GM19468 (cell line): ENCODE measurements at regions not wholly inside any gene's neighbourhood (a gene's known extent, or its start where the extent isn't known, plus 50 kb on each side); places are given as distances from the start of the nearest gene placed in this dataset.

Experiments used
- ATAC-seq: cut with Tn5 transposase; IDR thresholded peaks from one replicate; pipeline ENCODE4 v1.9.1; 2021; ENCODE audit warnings: mild to moderate bottlenecking, moderate library complexity, moderate number of reproducible peaks; ENCODE audit not compliant: unreplicated experiment; ENCODE audit errors: extremely low read depth

DNA sequence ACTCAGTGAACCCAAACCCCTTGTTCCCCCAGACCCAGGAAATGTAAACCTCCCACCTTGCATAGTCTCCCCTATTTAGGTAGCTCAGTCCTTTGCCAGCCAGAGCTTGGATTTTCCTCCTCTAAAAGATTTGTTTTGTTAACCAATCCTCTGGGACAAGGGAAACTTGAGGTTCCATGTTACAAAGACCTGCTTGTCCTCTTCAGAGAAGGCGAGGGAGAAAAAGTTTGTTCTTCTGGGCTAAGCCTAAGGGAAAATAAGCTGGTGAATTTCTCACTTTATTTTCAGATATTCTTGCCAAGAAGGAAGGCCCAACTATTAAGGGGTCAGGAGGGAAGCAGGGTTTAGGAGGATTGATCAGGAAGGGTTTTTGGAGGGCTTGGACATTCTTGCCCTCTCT lies 136.1 kb upstream of the PROK2 start:
- ATAC-seq, result no peak

DNA sequence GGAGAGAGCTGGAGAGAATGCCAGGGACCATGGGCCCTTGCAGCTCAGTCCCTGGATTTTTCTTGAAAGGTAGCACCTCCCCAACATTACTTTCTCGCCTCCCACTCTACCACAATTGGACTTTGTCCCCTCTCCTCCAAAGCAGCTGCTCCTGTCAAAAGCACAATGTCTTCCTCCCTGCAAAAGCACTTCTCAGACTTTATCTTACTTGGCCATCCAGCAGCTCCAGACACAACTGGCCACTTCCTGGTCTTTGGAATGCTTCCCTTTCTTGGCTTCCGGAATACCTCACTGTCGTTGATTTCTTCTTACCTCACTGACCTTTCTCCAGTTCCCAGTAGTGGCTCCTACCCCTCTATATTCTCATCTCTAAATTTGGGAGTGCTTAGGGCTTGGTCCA lies 134.6 kb upstream of the PROK2 start:
- ATAC-seq, result no peak

DNA sequence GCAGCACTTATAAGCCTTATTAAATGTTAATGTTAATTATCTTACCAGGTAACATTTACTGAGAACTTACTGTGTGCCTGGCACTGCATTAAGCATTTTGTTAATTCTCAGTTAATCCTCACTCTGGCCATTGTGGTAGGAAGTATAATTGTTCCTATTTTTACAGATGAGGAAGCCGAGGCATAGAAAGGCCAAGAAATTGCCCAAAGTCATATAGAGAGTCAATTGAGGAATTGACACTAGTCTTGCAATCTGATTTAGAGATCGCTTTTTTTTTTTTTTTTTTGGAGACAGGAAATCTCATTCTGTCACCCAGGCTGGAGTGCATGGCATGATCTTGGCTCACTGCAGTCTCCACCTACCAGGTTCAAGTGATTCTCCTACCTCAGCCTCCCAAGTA lies 132.6 kb upstream of the PROK2 start:
- ATAC-seq, result no peak

DNA sequence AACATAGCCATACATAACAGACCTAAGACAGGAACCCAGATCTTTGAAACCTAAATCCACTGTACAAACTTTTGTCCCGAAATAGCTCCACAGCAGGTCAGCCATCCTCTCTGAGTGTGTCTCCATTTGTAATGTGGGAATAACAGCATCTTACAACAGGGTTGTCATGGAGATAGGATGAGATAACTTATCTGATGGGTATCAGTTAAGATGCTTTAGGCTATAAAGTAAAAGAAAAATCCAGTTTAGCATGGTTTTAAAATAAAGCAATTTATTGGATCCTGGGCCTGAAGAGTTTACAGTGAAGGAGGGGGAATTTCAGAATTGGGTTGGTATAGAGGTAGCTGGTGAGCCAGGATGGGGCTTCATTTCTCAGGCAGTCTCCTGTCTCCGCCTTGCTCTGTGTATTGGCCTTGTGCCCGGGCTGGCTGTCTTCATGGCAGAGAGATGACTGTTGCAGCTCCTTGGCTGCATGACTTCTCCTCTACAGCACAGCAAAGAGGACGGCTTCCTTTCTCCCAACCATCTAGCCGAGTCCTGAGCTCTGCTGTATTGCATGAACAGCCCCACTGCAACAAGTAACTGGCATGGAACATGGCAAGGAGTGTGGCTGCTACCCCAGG lies 131.9 kb upstream of the PROK2 start:
- ATAC-seq, result no peak

DNA sequence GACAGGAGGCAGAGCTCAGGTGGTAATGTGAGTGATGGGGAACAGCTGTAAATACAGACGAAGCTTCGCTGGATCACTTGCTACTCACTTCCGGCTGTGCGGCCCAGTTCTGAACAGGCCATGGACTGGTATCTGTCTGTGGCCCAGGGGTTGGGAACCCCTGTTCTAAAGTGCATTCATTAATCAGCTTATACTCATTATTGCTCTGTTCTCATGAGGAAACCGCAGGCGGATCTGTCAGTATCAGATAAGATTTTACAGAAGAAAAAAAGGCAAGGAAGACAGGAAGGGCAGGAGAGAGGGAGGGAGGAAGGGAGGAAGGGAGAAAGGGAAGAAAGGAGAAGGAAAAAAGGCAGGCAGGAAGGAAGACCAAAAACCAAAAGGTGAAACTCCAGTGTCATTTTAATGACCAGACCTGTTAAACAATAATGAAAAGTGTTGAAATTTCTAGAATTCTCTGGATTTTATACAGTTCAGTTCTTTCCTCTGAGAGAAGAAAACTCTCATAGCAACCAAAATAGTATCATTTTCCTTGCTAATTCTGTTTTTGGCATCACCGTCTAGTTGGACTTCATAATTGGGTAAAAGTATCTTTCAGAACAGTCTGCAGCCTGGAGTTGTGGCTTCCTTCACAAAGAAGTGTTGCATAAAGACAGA lies 128.0 kb upstream of the PROK2 start:
- no peak for ATAC-seq

DNA sequence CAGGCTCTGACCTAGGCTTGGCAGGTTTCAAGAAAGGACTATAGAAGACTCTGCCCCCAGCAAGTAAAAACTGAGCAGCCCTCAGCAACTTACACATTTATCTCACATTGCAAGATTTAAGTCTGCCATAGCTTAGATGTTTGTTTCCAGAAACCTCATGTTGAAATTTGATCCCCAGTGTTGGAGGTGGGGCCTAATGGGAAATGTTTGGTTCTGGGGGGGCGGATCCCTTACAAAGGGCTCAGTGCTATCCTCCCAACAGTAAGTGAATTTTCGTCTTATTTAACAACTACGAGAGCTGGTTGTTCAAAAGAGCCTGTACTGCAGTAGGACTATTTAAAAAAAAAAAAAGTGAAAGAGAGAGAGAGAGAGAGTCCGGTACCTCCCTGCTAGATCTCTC lies 125.2 kb upstream of the PROK2 start:
- no peak for ATAC-seq

DNA sequence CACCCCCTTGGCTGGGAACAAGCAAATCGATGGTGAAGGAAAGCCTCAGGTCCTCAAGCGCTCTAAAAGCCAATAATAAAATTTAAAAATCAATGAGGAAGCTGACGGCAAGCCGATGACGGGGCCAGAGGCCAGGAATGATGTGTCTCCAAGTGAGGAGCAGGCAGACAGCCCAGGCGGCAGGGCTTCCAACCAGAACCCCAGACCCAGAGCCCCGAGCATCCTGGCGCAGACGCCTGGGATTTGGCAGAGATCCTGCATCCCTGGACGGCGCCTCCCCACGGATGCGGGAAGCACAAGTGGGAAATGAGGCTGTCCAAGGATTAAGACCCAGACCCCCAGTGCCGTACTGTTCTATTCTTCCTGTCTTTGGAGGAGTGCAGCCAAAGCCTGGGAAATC lies 123.0 kb upstream of the PROK2 start:
- ATAC-seq, result no peak

DNA sequence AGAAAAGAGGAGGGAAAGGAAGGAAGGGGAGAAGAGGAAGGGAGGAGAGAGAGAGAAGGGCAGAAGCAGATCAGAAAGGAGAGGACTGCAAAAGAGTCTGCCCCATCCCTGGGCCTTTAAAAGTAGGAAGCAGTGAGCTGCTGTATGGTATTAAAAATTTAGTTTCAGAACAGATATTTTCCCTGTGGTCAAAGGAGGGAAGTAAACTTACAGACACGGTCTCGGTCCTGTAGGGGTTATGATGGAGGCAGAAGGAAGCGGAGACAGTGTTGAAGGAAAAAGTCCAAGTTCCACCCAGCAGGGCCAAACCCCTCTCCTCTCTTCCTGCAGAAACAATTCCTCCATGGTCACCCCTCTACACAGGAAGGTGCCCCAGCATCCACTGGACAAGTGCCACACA lies 122.0 kb upstream of the PROK2 start:
- no peak for ATAC-seq

DNA sequence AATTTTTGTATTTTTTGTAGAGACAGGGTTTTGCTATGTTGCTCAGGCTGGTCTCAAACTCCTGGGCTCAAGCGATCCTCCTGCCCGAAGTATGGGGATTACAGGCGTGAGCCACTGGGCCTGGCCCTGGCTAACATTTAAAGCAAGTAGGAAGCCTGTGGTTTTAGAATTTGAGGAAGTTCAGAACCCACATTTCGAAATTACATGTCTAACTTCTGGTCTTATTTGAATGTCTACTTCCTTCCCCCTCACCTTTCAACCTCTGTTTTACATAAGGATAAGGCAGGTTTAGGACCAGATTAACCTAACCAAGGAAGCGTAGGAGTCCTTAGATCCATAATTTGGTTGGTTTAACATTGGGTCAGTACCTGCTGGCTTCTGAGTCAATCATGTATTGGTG lies 120.5 kb upstream of the PROK2 start:
- peak; percentile 66 for ATAC-seq

DNA sequence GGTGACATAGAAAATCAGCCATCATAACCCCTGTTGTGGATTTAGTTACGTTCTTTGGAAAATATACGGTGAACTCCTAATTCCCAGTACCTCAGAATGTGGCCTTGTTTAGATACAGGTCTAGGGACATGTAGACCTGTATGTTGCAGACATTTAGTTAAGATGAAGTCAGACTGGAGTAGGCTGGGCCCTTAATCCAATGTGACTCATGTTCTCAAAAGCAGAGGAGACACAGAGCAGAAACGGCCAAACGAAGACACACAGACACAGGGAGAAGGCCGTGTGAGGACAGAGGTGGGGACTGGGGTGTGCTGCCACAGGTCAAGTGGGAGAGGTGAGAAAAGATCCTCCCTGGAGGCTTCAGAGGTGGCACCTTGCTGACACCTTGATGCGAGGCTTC lies 119.0 kb upstream of the PROK2 start:
- ATAC-seq, result no peak

DNA sequence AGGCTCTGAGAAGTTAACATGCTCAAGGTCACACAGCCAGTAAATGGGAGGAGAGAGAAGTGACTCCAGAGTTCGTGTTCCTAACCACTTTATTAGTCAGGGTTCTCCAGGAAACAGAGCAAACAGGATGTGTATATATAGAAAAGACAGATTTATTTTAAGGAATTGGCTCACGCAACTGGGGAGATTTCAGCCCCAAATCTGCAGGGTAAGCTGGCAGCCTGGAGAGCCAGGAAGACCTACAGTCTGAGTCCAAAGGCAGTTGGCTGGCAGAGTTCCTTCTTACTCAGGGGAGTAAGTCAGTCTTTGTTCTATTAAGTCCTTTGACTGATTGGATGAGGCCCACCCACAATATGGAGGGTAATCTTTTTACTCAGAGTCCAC lies 118.2 kb upstream of the PROK2 start:
- no peak for ATAC-seq

DNA sequence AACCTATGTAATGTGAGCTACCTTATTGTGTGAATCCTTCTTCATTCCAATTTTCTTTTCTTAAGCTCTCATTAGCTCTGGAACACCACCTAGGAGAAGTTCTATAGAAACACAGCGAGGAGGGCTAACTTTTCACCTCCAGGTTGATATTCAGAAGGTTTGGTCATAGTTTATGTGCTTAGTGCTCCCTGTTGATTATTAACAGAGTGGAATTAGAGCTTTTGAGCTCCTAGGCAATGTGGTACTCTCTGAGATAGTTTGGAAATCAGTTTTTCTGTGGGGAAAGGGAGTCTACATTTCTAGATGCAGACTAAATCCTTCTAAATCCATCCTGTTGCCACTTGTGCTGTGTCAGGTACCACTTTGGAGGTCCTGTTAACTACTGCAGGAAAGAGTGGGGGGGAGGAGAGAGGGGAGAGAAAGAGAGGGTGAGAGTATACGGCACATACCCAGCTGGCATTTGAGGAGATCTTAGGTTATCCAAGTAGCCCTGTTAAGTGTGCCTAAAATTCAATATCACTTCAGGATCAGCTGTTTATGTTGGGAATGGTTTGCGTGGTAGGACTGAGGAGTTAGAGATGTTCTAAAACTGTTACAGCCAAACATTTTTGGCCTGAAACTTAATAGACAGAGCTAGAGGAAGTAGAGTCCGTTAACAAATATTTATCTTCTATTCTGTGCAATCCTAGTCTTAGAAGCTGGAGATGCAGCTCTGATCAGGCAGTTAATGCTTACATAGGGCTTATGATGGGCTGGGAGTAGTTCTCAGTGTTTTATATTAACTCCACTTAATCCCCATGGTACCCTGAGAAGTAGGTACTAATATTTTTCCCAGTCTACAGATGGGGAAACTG lies 117.5 kb upstream of the PROK2 start:
- no peak for ATAC-seq

DNA sequence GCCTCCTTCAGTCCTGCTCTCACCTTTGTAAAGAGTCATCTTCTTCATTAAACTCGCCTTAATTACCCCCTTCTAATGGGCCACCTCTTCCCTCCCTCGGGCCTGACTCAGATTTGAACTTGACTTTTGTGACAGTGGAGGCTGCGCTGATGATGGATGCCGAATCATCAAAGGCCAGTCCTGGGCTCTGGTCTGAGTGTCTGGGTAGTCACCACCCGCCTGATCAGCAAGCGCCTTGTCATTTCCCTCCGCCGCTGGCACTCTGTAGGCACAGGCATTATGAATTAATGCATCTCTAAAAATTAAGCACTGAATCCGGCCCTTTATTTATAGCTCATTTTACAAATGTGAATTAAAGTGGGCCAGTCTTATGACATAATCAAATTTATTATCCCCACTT lies 116.7 kb upstream of the PROK2 start:
- ATAC-seq, result no peak

DNA sequence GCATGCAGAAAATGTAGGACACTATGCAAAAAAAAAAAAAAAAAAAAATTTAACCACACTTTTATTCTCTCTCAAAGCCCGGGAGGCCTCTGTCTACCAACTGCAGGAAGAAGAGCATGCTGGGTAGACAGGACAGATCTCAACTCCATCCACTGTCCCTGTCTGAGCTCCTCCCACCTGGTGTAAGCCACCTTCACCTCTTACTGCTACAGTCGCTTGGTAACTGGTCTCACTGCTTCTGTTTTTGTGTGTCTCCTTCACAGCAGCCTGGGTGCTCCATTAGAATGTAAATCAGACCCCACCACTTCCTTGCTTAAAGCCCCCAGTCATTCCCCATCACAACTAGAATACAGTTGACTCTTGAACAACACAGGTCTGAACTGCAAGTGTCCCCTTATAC lies 115.1 kb upstream of the PROK2 start:
- no peak for ATAC-seq

DNA sequence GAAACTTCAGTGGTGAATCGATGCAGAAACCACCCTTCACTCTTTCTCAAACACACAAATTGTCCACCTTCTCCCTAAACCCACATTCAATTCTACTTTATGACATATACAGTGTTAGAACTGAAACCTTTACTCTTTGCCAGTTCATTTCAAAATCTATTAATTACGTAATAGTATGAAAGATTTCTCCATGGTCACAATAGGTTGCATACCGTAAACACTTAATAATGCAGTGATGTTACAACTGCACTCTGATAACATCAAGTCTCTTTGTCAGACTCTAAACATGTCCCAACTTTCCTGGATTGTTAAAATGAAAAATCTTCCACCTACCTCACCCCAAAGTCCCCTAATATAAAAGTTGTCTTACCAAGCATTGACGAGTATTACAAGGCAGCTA lies 111.8 kb upstream of the PROK2 start:
- ATAC-seq, result no peak

DNA sequence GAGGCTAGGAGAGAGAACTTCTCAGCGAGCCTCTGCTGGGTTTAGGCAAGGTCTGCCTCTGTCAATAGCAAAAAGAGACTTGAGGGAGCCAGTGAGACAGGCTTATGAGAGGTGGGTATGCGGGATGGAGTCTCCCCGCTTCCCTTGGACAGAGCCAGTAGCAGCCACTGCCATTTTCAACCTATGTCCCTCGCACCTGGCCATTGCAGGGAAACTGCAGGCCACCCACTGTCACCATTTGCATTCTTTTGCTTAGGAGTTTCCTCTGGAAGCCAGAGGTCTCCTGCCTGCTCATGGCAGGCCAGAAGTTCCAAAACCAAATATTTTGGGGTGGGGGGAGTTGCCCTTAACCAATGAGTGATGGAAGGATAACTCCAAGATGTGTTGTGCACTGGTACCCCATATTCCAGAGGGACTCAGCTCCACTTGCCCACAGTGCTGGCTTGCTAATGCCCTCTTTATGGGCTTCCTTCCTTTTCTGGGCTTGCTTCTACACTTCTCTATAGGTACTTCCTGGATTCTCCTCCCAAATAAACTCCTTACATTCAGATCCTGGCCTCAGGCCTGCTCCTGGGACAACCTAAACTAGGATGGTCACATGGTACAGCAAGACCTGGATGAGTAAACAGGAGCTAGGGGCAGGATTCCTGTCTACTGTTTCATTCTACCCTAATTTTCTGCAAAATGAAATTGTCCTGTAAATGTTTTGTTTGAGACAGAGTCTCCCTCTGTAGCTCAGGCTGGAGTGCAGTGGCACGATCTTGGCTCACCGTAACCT lies 108.9 kb upstream of the PROK2 start:
- no peak for ATAC-seq

DNA sequence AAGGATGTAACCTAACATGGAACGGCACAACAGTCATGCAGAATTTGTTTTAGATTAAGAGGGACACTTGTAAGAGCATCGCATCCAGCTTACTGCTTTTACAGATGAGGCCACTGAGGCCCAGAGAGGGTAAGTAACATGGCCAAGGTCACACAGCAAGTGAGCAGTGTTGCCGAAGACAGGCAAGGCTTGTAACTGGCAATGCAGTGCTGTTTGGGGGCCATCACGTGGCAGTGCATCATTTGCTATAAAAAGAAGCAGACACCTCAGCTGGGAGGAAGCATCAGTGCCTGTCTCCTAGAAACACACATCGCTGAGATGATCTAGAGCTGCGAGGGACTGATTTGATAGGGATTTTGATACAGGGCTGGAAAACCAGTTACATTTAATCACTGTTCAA lies 108.2 kb upstream of the PROK2 start:
- no peak for ATAC-seq

DNA sequence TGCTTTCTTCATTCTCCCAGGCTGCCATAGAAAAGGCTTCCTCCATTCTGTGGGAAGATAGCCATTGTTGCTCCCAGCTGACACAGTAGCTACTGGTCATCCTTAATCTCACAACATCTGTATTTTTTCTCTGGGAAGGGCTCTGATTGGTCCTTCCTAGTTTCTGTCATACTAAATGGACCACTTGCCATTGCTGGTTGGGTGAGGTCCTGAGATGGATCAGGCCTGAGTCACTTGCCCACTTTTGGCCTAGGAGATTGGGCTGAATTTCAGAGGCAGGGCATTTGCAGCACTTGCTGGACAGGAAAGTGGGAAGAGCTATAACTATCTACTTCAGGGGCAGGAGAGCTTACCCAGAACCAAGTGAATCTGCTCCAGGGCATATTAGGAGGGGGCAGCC lies 106.5 kb upstream of the PROK2 start:
- ATAC-seq, result no peak

DNA sequence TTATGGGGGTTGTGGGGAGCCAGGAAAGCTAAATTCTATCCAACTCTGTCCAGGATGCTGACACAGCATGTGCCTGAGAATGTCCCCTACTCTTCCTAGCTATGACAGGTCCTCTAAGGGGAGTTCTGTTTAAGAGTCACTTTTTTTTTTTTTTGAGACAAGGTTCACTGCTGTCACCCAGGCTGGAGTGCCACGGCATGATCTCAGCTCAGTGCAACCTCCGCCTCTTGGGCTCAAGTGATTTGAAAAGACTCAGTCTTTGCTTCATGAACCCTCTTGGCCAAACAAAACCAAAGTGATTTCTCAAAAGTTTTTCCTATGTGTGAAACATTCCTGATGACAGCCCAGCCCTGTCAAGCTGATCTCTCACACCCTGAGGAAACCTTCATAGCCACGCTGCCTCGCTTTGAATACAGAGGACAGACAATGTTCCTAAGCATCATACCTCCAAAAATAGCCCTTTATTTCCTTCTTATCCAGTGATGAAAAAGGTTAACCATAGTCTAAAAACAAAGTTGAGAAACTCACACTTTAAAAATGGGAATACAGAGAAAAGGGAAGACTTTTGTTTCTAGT lies 105.5 kb upstream of the PROK2 start:
- no peak for ATAC-seq

DNA sequence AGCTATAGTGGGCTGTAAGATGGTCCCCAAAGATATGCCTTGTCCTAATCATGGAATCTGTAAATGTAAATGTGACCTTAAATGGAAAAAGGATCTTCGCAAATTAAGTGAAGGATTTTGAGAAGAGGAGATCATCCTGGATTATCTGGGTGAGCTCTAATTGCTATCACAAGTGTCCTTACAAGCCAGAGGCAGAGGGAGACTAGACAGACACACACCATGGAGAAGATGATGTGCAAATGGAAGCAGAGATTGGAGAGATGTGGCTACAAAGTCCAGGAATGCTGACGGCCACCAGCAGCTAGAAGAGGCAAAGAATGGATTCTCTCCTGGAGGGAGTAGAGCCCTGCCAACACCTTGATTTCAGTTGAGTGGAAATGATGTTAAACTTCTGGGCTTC lies 102.3 kb upstream of the PROK2 start:
- no peak for ATAC-seq
